ENCODE measurements at regions not wholly inside any gene's neighbourhood (a gene's known extent, or its start where the extent isn't known, plus 50 kb on each side); places are given as distances from the start of the nearest gene placed in this dataset.

DNA sequence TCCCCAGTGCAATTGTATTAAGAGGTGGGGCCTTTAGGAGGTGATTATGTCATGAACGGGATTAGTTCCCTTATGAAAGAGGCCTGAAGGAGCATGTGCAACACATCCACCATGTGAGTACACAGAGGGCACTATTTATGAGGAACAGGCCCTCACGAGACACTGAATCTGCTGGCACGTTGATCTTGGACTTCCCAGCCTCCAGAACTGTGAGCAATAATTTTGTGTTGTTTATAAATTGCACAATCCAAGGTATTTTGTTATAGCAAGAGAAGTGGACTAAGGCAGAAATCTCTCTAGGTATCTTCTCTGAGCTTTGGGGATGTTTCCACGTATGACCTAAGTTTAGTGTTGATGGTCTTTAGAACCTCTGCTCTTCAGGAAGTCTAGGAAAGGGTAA, 149.3 kb upstream of the CBLB start:
- Histone ChIP-seq H3K27ac (no peak overlapping the region), H3K4me3 (no peak overlapping the region), H3K9me3 (no peaks in the 10 kb centered on the region), H3K27me3 (no peaks in the 10 kb centered on the region), H3K4me1 (no peaks in the 10 kb centered on the region), H3K36me3 (no peaks in the 10 kb centered on the region)
- TF ChIP-seq, protein P1, sequence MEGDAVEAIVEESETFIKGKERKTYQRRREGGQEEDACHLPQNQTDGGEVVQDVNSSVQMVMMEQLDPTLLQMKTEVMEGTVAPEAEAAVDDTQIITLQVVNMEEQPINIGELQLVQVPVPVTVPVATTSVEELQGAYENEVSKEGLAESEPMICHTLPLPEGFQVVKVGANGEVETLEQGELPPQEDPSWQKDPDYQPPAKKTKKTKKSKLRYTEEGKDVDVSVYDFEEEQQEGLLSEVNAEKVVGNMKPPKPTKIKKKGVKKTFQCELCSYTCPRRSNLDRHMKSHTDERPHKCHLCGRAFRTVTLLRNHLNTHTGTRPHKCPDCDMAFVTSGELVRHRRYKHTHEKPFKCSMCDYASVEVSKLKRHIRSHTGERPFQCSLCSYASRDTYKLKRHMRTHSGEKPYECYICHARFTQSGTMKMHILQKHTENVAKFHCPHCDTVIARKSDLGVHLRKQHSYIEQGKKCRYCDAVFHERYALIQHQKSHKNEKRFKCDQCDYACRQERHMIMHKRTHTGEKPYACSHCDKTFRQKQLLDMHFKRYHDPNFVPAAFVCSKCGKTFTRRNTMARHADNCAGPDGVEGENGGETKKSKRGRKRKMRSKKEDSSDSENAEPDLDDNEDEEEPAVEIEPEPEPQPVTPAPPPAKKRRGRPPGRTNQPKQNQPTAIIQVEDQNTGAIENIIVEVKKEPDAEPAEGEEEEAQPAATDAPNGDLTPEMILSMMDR (IDR thresholded peaks at IDR 0.05): no peak
- DNase-seq: no peak
- intact Hi-C loops (cut with DNase I; ENCODE audit: low total_unique reads): no loop called here

DNA sequence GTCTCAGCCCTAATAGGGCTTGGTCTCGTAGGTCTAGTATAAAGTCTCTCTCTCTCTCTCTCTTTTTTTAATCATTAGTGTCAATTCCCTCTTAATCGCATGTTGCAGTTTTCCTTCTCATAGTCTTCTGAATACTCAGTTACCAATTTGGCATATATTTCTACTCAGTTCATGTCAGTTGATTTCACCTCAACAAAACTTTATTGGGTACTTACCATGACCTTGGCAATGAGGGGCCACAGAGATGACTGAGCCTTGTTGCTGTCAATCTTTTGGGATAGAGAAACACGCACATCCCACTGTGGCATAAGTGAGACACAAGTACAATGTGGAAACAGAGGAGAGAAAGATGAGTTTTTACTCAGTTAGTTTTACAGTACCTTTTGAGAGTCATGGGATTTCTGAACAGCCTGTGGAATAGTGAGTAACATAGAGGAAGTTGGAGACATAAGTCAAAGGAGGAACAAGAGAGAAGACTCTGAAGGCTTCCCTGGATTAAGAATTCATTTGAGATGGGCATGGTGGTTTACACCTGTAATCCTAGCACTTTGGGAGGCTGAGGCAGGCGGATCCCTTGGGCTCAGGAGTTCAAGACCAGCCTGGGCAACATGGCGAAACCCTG, 150.2 kb upstream of the CBLB start:
- H3K36me3 ChIP-seq: no peaks in the 10 kb centered on the region
- TF ChIP-seq, protein P1 (IDR thresholded peaks at IDR 0.05): no peak
- no peaks in the 10 kb centered on the region for H3K9me3 ChIP-seq
- no peaks in the 10 kb centered on the region for H3K27me3 ChIP-seq
- no peak overlapping the region for H3K27ac ChIP-seq
- no peaks in the 10 kb centered on the region for H3K4me1 ChIP-seq
- no peak for DNase-seq
- H3K4me3 ChIP-seq: no peak overlapping the region
- intact Hi-C loops (cut with DNase I; ENCODE audit: low total_unique reads): no loop called here

DNA sequence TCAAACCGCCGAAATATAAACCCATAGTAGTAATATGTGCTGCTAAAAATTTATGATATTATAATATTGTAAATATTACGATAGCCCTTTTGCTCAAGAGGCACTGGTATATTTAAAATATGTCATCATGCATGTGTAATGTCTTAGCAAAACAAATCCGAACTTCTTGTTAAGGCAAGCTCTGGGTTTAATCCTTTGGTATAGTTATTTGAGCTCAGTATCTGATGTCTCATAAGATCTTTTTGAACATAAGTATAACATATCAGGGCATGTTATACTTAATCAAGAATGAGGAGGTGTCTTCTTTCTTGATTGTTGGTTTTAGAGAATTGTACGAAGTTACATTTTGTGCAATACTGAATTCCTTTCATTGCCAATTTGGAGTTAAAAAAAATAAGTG, 154.1 kb upstream of the CBLB start:
- TF ChIP-seq, protein P1 (IDR thresholded peaks at IDR 0.05): no peak
- Histone ChIP-seq H3K9me3 (no peaks in the 10 kb centered on the region), H3K36me3 (no peaks in the 10 kb centered on the region), H3K27ac (no peak overlapping the region), H3K4me3 (no peak overlapping the region), H3K27me3 (no peaks in the 10 kb centered on the region), H3K4me1 (peaks cover 0 to 13% (median 9%) of the 10 kb centered on the region in 4 donors)
- intact Hi-C loops (cut with DNase I; ENCODE audit: low total_unique reads): no loop called here
- no peak for DNase-seq

DNA sequence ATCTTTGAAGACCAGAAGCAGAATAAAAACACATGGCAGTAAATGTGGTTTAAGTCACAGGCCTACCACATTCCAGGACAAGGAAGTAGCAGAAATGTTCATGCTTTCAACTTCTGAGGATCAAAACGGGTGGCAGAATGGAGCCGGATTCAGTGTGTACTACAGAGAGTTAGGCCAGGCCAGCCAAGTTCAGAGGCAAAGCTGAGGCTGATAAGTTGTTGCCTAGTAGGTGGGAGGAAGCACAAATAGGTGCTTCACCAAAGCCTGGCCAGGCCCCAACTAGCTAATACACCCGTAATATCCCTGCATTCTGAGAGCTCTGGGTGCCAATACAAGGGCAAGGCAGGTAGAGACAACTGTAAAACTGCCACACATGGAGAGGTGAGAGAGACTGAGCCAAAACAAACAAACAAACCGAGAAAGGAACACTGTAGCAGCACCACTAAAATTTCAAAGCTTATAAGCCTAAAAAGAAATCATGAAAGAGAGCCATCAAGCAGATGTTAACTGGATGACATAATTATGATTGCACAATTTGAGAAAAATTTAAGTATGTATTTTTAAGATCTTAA, 156.4 kb upstream of the CBLB start:
- intact Hi-C loops (cut with DNase I; ENCODE audit: low total_unique reads): no loop called here
- Histone ChIP-seq H3K9me3 (no peaks in the 10 kb centered on the region), H3K36me3 (no peaks in the 10 kb centered on the region), H3K27ac (peak overlapping the region; percentile 23 to 31), H3K4me3 (no peak overlapping the region), H3K4me1 (peaks cover 0 to 13% (median 9%) of the 10 kb centered on the region in 4 donors), H3K27me3 (no peaks in the 10 kb centered on the region)
- TF ChIP-seq, protein P1 (IDR thresholded peaks at IDR 0.05): no peak
- peak in 1 of 2 donors; percentile 23 for DNase-seq

DNA sequence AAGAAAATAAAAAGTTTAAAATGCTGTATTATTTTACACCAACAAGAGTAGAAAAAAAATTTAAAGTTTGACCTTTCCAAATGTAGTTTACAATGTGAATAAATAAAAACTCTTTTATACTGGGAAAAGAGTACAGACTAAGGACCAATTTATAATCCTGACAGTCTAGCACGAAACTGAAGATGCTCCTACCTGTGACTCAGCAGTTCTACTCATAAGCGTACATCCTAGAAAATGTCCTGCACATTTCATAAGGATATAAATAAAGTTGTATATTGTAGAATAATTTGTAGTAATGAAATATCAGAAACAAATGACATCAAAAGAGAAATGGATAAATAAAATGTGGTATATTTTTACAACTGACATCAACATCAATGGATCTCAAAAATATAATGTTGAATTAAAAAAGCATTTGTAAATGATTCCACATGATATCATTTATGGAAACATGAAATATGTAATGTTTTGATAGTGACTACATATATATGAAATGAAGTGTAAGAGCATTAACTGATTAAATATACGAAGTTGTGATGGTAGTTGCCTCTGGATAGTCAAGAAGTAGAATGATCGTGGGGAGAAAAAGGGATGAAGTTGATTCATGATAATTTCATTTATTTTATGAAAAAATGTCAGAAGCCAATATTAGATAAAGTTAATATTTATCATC, 161.3 kb upstream of the CBLB start:
- no peak overlapping the region for H3K4me3 ChIP-seq

More for the DNA sequence above, 161.3 kb upstream of the CBLB start:
- Histone ChIP-seq H3K36me3 (no peaks in the 10 kb centered on the region), H3K27ac (no peak overlapping the region), H3K4me1 (peaks cover 0 to 10% (median 5%) of the 10 kb centered on the region in 4 donors), H3K9me3 (no peaks in the 10 kb centered on the region), H3K27me3 (no peaks in the 10 kb centered on the region)
- intact Hi-C loops (cut with DNase I; ENCODE audit: low total_unique reads): no loop called here
- TF ChIP-seq, protein P1 (IDR thresholded peaks at IDR 0.05): no peak
- DNase-seq: no peak

Data from tibial artery (tissue), 4 donors.